ENCODE measurements at regions not wholly inside any gene's neighbourhood (a gene's known extent, or its start where the extent isn't known, plus 50 kb on each side); places are given as distances from the start of the nearest gene placed in this dataset.

DNA sequence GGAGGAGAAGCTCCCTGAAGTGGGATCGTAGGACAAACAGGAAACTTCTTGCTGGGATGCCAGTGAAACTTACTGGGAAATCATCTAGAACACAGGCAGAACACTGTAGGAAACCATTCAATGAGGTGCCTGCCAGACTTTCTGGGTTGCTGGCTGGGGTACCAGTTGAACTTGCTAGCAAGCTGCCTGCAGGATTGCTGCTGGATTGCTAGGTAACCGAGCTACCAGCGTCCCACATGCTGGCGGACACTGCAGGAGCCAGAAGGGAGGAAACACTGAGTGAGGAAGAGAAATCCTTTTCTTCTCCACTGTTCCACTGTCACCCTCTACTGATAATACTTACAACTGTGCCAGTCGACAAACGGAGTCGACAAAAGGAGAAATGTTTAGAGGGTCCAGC lies 91.3 kb upstream of the SLC35B3 start:
- no peak for TF ChIP-seq CEBPB (IDR thresholded peaks at IDR 0.05; ENCODE audit: low read depth, low read length)
- TF ChIP-seq, protein P1, sequence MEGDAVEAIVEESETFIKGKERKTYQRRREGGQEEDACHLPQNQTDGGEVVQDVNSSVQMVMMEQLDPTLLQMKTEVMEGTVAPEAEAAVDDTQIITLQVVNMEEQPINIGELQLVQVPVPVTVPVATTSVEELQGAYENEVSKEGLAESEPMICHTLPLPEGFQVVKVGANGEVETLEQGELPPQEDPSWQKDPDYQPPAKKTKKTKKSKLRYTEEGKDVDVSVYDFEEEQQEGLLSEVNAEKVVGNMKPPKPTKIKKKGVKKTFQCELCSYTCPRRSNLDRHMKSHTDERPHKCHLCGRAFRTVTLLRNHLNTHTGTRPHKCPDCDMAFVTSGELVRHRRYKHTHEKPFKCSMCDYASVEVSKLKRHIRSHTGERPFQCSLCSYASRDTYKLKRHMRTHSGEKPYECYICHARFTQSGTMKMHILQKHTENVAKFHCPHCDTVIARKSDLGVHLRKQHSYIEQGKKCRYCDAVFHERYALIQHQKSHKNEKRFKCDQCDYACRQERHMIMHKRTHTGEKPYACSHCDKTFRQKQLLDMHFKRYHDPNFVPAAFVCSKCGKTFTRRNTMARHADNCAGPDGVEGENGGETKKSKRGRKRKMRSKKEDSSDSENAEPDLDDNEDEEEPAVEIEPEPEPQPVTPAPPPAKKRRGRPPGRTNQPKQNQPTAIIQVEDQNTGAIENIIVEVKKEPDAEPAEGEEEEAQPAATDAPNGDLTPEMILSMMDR (conservative IDR thresholded peaks at IDR 0.05; ENCODE audit: low read depth, low read length) = no peak
- TF ChIP-seq POLR2A (IDR thresholded peaks at IDR 0.05; ENCODE audit: low read depth, low read length) = no peak
- TF ChIP-seq SMC3 (IDR thresholded peaks at IDR 0.05; ENCODE audit: low read depth, low read length) = no peak
- TF ChIP-seq MXI1 (IDR thresholded peaks at IDR 0.05; ENCODE audit: borderline replicate concordance, low read depth, low read length) = no peak
- no peak for TF ChIP-seq RCOR1 (IDR thresholded peaks at IDR 0.05; ENCODE audit: insufficient replicate concordance, low read length)
- no peak for TF ChIP-seq MAFK (IDR thresholded peaks at IDR 0.05; ENCODE audit: low read depth, low read length)
- TF ChIP-seq RAD21 (IDR thresholded peaks at IDR 0.05; ENCODE audit: low read length) = no peak
- no peak for TF ChIP-seq CHD1 (IDR thresholded peaks at IDR 0.05; ENCODE audit: low read depth, low read length)
- TF ChIP-seq BHLHE40 (IDR thresholded peaks at IDR 0.05; ENCODE audit: low read depth, low read length) = no peak
- TF ChIP-seq FOS (IDR thresholded peaks at IDR 0.05; ENCODE audit: low read depth, low read length) = no peak
- TF ChIP-seq, protein P2, sequence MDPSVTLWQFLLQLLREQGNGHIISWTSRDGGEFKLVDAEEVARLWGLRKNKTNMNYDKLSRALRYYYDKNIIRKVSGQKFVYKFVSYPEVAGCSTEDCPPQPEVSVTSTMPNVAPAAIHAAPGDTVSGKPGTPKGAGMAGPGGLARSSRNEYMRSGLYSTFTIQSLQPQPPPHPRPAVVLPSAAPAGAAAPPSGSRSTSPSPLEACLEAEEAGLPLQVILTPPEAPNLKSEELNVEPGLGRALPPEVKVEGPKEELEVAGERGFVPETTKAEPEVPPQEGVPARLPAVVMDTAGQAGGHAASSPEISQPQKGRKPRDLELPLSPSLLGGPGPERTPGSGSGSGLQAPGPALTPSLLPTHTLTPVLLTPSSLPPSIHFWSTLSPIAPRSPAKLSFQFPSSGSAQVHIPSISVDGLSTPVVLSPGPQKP (IDR thresholded peaks at IDR 0.05; ENCODE audit: borderline replicate concordance, low read depth, low read length) = no peak
- TF ChIP-seq, protein P3, sequence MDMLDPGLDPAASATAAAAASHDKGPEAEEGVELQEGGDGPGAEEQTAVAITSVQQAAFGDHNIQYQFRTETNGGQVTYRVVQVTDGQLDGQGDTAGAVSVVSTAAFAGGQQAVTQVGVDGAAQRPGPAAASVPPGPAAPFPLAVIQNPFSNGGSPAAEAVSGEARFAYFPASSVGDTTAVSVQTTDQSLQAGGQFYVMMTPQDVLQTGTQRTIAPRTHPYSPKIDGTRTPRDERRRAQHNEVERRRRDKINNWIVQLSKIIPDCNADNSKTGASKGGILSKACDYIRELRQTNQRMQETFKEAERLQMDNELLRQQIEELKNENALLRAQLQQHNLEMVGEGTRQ (IDR thresholded peaks at IDR 0.05; ENCODE audit: low read depth, low read length) = no peak
